Fibroblast of lung (primary cell): ENCODE measurements at regions not wholly inside any gene's neighbourhood (a gene's known extent, or its start where the extent isn't known, plus 50 kb on each side); places are given as distances from the start of the nearest gene placed in this dataset.

ENCODE experiments used
- DNase-seq, 2 donors: peaks; one replicate each; pipeline versions ENCODE4 v3.0.0 to v3.0.0-alpha.2; 2010; ENCODE audit warnings: low read depth in 2 of 2
- H2AFZ ChIP-seq: 2 replicates; pipeline ENCODE4 v1.5.1; 2012; ENCODE audit warnings: low read length, control low read depth, inconsistent platforms
- H3K27ac ChIP-seq: 2 replicates; pipeline ENCODE4 v1.5.1; 2011; ENCODE audit warnings: low read length, control low read depth; ENCODE audit not compliant: insufficient read depth
- H3K27me3 ChIP-seq: 2 replicates; pipeline ENCODE4 v1.5.1; 2011; ENCODE audit warnings: mild to moderate bottlenecking, low read length; ENCODE audit not compliant: control insufficient read depth, insufficient read depth
- H3K36me3 ChIP-seq: 2 replicates; pipeline ENCODE4 v1.5.1; 2011; ENCODE audit warnings: low read length; ENCODE audit not compliant: control insufficient read depth, insufficient read depth
- H3K4me1 ChIP-seq: 2 replicates; pipeline ENCODE4 v1.5.1; 2011; ENCODE audit warnings: low read length; ENCODE audit not compliant: control insufficient read depth, insufficient read depth; ENCODE audit errors: extremely low read depth
- H3K4me2 ChIP-seq: 2 replicates; pipeline ENCODE4 v1.5.1; 2011; ENCODE audit warnings: low read length, control low read depth; ENCODE audit not compliant: insufficient read depth; ENCODE audit errors: extremely low read depth
- H3K4me3 ChIP-seq, 4 experiments: fragments of 200-600 bp in 1 of 4; sonication (generic) in 1 of 4; replicated peaks in 1 of 4; 2 replicates each; pipeline ENCODE4 v1.5.1; 2011 to 2016; ENCODE audit warnings: low read length in 4 of 4, low read depth in 3 of 4, mild to moderate bottlenecking in 3 of 4, control low read depth in 2 of 4, inconsistent platforms in 1 of 4, mixed read lengths in 1 of 4; ENCODE audit not compliant: insufficient read depth in 1 of 4; ENCODE audit errors: control extremely low read depth in 1 of 4
- H3K79me2 ChIP-seq: 2 replicates; pipeline ENCODE4 v1.5.1; 2012; ENCODE audit warnings: mild to moderate bottlenecking, low read length, inconsistent platforms; ENCODE audit not compliant: control insufficient read depth, insufficient read depth
- H3K9ac ChIP-seq: 2 replicates; pipeline ENCODE4 v1.5.1; 2011; ENCODE audit warnings: mild to moderate bottlenecking, low read length, control low read depth; ENCODE audit not compliant: insufficient read depth
- H3K9me3 ChIP-seq: 2 replicates; pipeline ENCODE4 v1.5.1; 2012; ENCODE audit warnings: low read depth, low read length; ENCODE audit not compliant: control insufficient read depth, insufficient read depth
- H4K20me1 ChIP-seq: 2 replicates; pipeline ENCODE4 v1.5.1; 2011; ENCODE audit warnings: low read length; ENCODE audit not compliant: control insufficient read depth, insufficient read depth; ENCODE audit errors: extremely low read depth
- CTCF ChIP-seq, 2 donors: IDR thresholded peaks in 1 of 2; conservative IDR thresholded peaks in 1 of 2; 1 replicate in 1 of 2; 2 replicates in 1 of 2; pipeline ENCODE4 v1.5.1; 2011 to 2012; ENCODE audit warnings: low read length in 2 of 2, control low read depth in 1 of 2, inconsistent platforms in 1 of 2, low read depth in 1 of 2, mild to moderate bottlenecking in 1 of 2
- EZH2 ChIP-seq: IDR thresholded peaks from 2 replicates; pipeline ENCODE4 v1.5.1; 2012; ENCODE audit warnings: low read length, control low read depth, mild to moderate bottlenecking; ENCODE audit errors: missing control alignments

DNA sequence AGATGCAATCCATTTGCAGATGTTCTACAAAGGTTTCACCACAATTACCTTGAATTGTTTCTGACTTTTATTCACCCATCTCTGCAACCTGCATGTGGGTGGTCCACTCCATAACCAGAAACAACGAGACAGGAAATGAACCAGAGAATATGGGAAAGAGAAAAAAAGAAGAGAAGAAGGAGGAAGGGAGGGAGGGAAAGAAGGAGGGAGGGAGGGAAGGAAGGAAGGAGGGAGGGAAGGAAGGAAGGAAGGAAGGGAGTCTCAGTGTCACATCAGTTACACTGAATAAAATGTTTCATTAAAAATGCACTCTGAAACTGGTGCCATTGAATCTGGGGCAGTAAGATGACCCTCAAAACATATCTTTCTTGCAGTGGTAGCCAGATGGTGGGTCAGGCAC lies 301.3 kb upstream of the MGMT start:
- TF ChIP-seq CTCF (conservative IDR thresholded peaks at IDR 0.05 in 1 of 2, IDR thresholded peaks at IDR 0.05 in 1 of 2; ENCODE audit: low read depth in 1 of 2, low read length in 2 of 2) (no peak), EZH2 (no peak)
- H3K4me2 ChIP-seq, result no peak overlapping the region
- H2AFZ ChIP-seq, result no peak overlapping the region
- DNase-seq, result no peak
- H3K4me3 ChIP-seq, result no peak overlapping the region
- H3K9me3 ChIP-seq, result no peaks in the 10 kb centered on the region
- no peaks in the 10 kb centered on the region for H3K4me1 ChIP-seq
- no peaks in the 10 kb centered on the region for H3K36me3 ChIP-seq
- no peaks in the 10 kb centered on the region for H4K20me1 ChIP-seq
- no peaks in the 10 kb centered on the region for H3K27me3 ChIP-seq
- no peaks in the 10 kb centered on the region for H3K79me2 ChIP-seq
- no peak overlapping the region for H3K27ac ChIP-seq
- no peak overlapping the region for H3K9ac ChIP-seq

- Histone ChIP-seq H4K20me1 (no peaks in the 10 kb centered on the region), H3K27ac (no peak overlapping the region), H3K9me3 (no peaks in the 10 kb centered on the region), H2AFZ (no peak overlapping the region), H3K9ac (no peak overlapping the region), H3K36me3 (no peaks in the 10 kb centered on the region), H3K4me3 (no peak overlapping the region), H3K27me3 (no peaks in the 10 kb centered on the region), H3K4me1 (no peaks in the 10 kb centered on the region), H3K4me2 (no peak overlapping the region), H3K79me2 (no peaks in the 10 kb centered on the region)
- TF ChIP-seq CTCF (conservative IDR thresholded peaks at IDR 0.05 in 1 of 2, IDR thresholded peaks at IDR 0.05 in 1 of 2; ENCODE audit: low read depth in 1 of 2, low read length in 2 of 2) (no peak), EZH2 (no peak)
- no peak for DNase-seq
Measured at GRCh38 chr10:129168660-129169059, 298.4 kb upstream of the MGMT start.

DNA sequence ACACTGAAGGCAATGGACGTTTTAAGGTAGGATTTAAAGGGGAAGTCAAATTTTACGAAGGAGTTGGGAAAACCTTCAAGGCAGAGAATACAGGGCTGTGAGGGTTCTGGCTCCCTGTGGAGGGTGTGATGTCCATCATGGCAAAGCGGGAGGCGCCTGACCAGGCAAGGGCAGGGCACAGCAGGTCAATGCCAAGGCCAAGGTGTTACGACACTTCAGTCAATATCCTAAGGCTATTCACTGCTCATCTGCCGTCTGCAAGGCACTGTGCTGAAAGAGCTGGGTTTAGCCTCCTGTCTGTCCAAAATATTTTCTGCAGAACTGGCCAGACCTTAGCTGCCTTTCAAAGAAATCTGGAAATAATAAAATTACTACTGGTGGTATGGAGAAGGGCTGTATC lies 297.9 kb upstream of the MGMT start:
- H3K79me2 ChIP-seq, result no peaks in the 10 kb centered on the region
- no peak overlapping the region for H2AFZ ChIP-seq
- no peaks in the 10 kb centered on the region for H4K20me1 ChIP-seq
- TF ChIP-seq EZH2 (no peak), CTCF (conservative IDR thresholded peaks at IDR 0.05 in 1 of 2, IDR thresholded peaks at IDR 0.05 in 1 of 2; ENCODE audit: low read depth in 1 of 2, low read length in 2 of 2) (no peak)
- no peak overlapping the region for H3K9ac ChIP-seq
- no peak overlapping the region for H3K4me3 ChIP-seq
- H3K9me3 ChIP-seq, result no peaks in the 10 kb centered on the region
- no peaks in the 10 kb centered on the region for H3K36me3 ChIP-seq
- H3K27me3 ChIP-seq, result no peaks in the 10 kb centered on the region
- no peaks in the 10 kb centered on the region for H3K4me1 ChIP-seq
- no peak for DNase-seq
- H3K4me2 ChIP-seq, result no peak overlapping the region
- no peak overlapping the region for H3K27ac ChIP-seq
